ENCODE measurements at regions not wholly inside any gene's neighbourhood (a gene's known extent, or its start where the extent isn't known, plus 50 kb on each side); places are given as distances from the start of the nearest gene placed in this dataset.
"Not testable (repeated sequence)": the region's sequence is repeated elsewhere in the genome, so short reads cannot be mapped to it uniquely, and the experiment has no call there.

- no peak for DNase-seq (ENCODE audit: low read depth, low spot score)
Observed at GRCh38 chr20:50447817-50448216, 62.4 kb upstream of the PTPN1 start.

GRCh38 chr20:50448625-50449403, 61.4 kb upstream of the PTPN1 start:
- peak; percentile 46 for DNase-seq (ENCODE audit: low read depth, low spot score)

- DNase-seq (ENCODE audit: low read depth, low spot score): no peak
Observed at GRCh38 chr20:50449738-50450492, 60.3 kb upstream of the PTPN1 start.

- DNase-seq (ENCODE audit: low read depth, low spot score): no peak
Observed at GRCh38 chr20:50450493-50450826, 59.7 kb upstream of the PTPN1 start.

- peak; percentile 63 for DNase-seq (ENCODE audit: low read depth, low spot score)
Observed at GRCh38 chr20:50450881-50451752, 59.1 kb upstream of the PTPN1 start.

- DNase-seq (ENCODE audit: low read depth, low spot score): not testable (repeated sequence)
Observed at GRCh38 chr20:50451792-50452425, 58.3 kb upstream of the PTPN1 start.

GRCh38 chr20:50453533-50454244, 56.5 kb upstream of the PTPN1 start:
- no peak for DNase-seq (ENCODE audit: low read depth, low spot score)

GRCh38 chr20:50455245-50455644, 54.9 kb upstream of the PTPN1 start:
- not testable (repeated sequence) for DNase-seq (ENCODE audit: low read depth, low spot score)

GRCh38 chr20:50455656-50456451, 54.3 kb upstream of the PTPN1 start:
- DNase-seq (ENCODE audit: low read depth, low spot score): no peak

- DNase-seq (ENCODE audit: low read depth, low spot score): no peak
Observed at GRCh38 chr20:50456452-50457324, 53.5 kb upstream of the PTPN1 start.

GRCh38 chr20:50459124-50459918, 50.9 kb upstream of the PTPN1 start:
- no peak for DNase-seq (ENCODE audit: low read depth, low spot score)

- no peak for DNase-seq (ENCODE audit: low read depth, low spot score)
Observed at GRCh38 chr20:50460115-50460607, 50.0 kb upstream of the PTPN1 start.

Measured in astrocyte of the hippocampus (primary cell).